Prostate gland (tissue), 2 donors: ENCODE measurements at regions not wholly inside any gene's neighbourhood (a gene's known extent, or its start where the extent isn't known, plus 50 kb on each side); places are given as distances from the start of the nearest gene placed in this dataset.

Source experiments
- POLR2A ChIP-seq: fragments of 450-650 bp; IDR thresholded peaks from one replicate; pipeline ENCODE4 v1.6.1; 2016; ENCODE audit warnings: antibody characterized with exemption, mild to moderate bottlenecking
- POLR2AphosphoS5 ChIP-seq: sonication (generic); formaldehyde crosslinking; IDR thresholded peaks from one replicate; pipeline ENCODE4 v1.6.1; 2017; ENCODE audit warnings: antibody characterized with exemption
- TF ChIP-seq, protein P1 (sequence below), 4 experiments: fragments of 200-600 bp in 2 of 4; fragments of 450-650 bp in 2 of 4; sonication (generic) in 2 of 4; IDR thresholded peaks; 1 replicate in 3 of 4; 2 replicates in 1 of 4; pipeline ENCODE4 v1.5.1; 2016 to 2019; ENCODE audit warnings: antibody characterized with exemption in 4 of 4, mild to moderate bottlenecking in 2 of 4, moderate library complexity in 2 of 4

DNA sequence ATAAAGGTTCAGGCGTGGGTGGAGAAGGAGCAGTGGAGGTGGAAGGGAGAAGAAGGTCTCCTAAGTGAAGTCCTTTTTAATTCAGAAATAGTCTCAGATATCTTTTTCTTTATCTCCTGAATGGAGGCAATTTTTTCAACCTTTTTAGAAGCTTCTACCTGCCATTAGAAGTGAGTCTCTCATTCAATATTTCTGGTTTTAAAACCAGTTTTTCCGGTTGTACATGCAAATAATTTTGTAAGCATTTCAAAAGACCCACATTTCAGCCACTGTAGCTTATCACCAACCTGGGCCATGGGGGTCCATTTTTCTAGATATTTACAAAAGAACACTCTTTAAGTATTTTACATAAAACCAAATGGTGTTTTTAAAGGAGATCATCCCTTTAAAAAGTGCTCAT lies 1280.2 kb downstream of the NCAM2 start:
- TF ChIP-seq, protein P1, sequence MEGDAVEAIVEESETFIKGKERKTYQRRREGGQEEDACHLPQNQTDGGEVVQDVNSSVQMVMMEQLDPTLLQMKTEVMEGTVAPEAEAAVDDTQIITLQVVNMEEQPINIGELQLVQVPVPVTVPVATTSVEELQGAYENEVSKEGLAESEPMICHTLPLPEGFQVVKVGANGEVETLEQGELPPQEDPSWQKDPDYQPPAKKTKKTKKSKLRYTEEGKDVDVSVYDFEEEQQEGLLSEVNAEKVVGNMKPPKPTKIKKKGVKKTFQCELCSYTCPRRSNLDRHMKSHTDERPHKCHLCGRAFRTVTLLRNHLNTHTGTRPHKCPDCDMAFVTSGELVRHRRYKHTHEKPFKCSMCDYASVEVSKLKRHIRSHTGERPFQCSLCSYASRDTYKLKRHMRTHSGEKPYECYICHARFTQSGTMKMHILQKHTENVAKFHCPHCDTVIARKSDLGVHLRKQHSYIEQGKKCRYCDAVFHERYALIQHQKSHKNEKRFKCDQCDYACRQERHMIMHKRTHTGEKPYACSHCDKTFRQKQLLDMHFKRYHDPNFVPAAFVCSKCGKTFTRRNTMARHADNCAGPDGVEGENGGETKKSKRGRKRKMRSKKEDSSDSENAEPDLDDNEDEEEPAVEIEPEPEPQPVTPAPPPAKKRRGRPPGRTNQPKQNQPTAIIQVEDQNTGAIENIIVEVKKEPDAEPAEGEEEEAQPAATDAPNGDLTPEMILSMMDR (IDR thresholded peaks at IDR 0.05): no peak
- TF ChIP-seq POLR2A: no peak
- no peak for TF ChIP-seq POLR2AphosphoS5
